Ishikawa (cell line): ENCODE measurements at regions not wholly inside any gene's neighbourhood (a gene's known extent, or its start where the extent isn't known, plus 50 kb on each side); places are given as distances from the start of the nearest gene placed in this dataset.

Experiments used
- CEBPB ChIP-seq: IDR thresholded peaks from 2 replicates; pipeline ENCODE4 v1.6.1; 2012
- CREB1 ChIP-seq: IDR thresholded peaks from 2 replicates; pipeline ENCODE4 v1.6.1; 2012; ENCODE audit warnings: low read depth
- EGR1 ChIP-seq: IDR thresholded peaks from 2 replicates; pipeline ENCODE4 v1.6.1; 2012
- EP300 ChIP-seq: IDR thresholded peaks from 2 replicates; pipeline ENCODE4 v1.6.1; 2012; ENCODE audit warnings: borderline replicate concordance
- FOXM1 ChIP-seq: IDR thresholded peaks from 2 replicates; pipeline ENCODE4 v1.6.1; 2012; ENCODE audit warnings: low read depth, borderline replicate concordance
- MAX ChIP-seq: IDR thresholded peaks from 2 replicates; pipeline ENCODE4 v1.6.1; 2012
- NFIC ChIP-seq: IDR thresholded peaks from 2 replicates; pipeline ENCODE4 v1.6.1; 2012
- RAD21 ChIP-seq: IDR thresholded peaks from 2 replicates; pipeline ENCODE4 v1.6.1; 2012; ENCODE audit warnings: low read depth
- TAF1 ChIP-seq: IDR thresholded peaks from 2 replicates; pipeline ENCODE4 v1.6.1; 2012; ENCODE audit warnings: low read depth, mild to moderate bottlenecking
- TCF12 ChIP-seq: IDR thresholded peaks from 2 replicates; pipeline ENCODE4 v1.6.1; 2012; ENCODE audit warnings: low read depth
- TEAD4 ChIP-seq: IDR thresholded peaks from 2 replicates; pipeline ENCODE4 v1.6.1; 2012
- YY1 ChIP-seq: IDR thresholded peaks from 2 replicates; pipeline ENCODE4 v1.6.1; 2012; ENCODE audit warnings: low read depth
- ZBTB7A ChIP-seq: IDR thresholded peaks from 2 replicates; pipeline ENCODE4 v1.6.1; 2012; ENCODE audit warnings: low read depth
- TF ChIP-seq, protein P1 (sequence below): IDR thresholded peaks from 2 replicates; pipeline ENCODE4 v1.6.1; 2012; ENCODE audit warnings: low read depth, mild to moderate bottlenecking
- TF ChIP-seq, protein P2 (sequence below): IDR thresholded peaks from 2 replicates; pipeline ENCODE4 v1.6.1; 2012

DNA sequence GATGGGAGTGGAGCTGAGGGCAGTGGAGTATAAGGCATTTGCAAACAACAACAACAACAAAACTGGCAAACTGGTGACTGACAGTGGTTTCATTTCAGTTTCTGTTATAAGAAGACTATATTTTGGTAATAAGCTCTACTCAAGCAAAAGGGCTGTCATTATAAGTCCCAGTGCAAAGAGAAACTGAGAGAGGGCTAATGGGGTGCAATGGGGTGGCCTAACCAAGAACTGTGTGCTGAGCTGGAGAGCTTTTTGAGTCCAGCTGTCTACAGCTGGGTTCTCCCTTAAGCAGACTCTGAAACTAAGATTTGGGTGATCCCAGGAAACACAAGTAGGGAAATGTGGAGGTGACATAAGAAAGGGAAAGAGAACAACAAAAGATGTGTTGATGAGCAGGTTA lies 439.3 kb downstream of the ADRA2A start:
- TF ChIP-seq RAD21 (no peak), TEAD4 (no peak)

GRCh38 chr10:111522141-111522540 lies 445.3 kb downstream of the ADRA2A start:
- TF ChIP-seq, protein P1, sequence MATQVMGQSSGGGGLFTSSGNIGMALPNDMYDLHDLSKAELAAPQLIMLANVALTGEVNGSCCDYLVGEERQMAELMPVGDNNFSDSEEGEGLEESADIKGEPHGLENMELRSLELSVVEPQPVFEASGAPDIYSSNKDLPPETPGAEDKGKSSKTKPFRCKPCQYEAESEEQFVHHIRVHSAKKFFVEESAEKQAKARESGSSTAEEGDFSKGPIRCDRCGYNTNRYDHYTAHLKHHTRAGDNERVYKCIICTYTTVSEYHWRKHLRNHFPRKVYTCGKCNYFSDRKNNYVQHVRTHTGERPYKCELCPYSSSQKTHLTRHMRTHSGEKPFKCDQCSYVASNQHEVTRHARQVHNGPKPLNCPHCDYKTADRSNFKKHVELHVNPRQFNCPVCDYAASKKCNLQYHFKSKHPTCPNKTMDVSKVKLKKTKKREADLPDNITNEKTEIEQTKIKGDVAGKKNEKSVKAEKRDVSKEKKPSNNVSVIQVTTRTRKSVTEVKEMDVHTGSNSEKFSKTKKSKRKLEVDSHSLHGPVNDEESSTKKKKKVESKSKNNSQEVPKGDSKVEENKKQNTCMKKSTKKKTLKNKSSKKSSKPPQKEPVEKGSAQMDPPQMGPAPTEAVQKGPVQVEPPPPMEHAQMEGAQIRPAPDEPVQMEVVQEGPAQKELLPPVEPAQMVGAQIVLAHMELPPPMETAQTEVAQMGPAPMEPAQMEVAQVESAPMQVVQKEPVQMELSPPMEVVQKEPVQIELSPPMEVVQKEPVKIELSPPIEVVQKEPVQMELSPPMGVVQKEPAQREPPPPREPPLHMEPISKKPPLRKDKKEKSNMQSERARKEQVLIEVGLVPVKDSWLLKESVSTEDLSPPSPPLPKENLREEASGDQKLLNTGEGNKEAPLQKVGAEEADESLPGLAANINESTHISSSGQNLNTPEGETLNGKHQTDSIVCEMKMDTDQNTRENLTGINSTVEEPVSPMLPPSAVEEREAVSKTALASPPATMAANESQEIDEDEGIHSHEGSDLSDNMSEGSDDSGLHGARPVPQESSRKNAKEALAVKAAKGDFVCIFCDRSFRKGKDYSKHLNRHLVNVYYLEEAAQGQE: no peak
- no peak for TF ChIP-seq TEAD4
- no peak for TF ChIP-seq YY1
- no peak for TF ChIP-seq MAX
- TF ChIP-seq ZBTB7A: no peak
- TF ChIP-seq RAD21: no peak
- no peak for TF ChIP-seq EP300
- TF ChIP-seq CREB1: no peak

- TF ChIP-seq, protein P1: no peak
- TF ChIP-seq NFIC: no peak
- no peak for TF ChIP-seq CREB1
- TF ChIP-seq YY1: no peak
- TF ChIP-seq FOXM1: no peak
- no peak for TF ChIP-seq TAF1
- no peak for TF ChIP-seq MAX
These were observed 445.7 kb downstream of the ADRA2A start for GRCh38 chr10:111522551-111522950.

DNA sequence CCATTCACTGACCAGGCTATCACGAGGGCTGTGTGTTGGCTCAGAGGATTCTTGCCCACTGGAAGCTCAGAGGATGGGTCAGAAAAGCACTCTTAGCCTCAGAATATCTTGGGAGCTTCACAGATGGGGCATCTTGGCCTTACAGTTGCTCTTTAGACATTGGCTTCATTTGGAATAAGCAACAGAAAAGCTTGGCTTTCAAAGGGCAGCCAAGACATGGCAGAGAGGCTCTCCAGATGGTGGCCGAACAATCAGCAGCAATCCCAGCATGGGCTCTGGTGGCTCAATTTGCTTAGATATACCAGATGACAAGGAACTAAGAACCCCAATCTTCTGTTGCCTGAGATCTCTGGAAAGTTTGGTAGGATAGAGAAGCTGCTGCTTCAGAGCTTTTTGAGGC lies 446.2 kb downstream of the ADRA2A start:
- TF ChIP-seq FOXM1: no peak
- no peak for TF ChIP-seq TEAD4

GRCh38 chr10:111524134-111524533 lies 447.3 kb downstream of the ADRA2A start:
- TF ChIP-seq NFIC: no peak
- TF ChIP-seq TAF1: no peak
- no peak for TF ChIP-seq EP300
- TF ChIP-seq FOXM1: no peak
- no peak for TF ChIP-seq CREB1

- no peak for TF ChIP-seq MAX
- TF ChIP-seq TEAD4: no peak
- no peak for TF ChIP-seq FOXM1
- no peak for TF ChIP-seq TCF12
These were observed 448.9 kb downstream of the ADRA2A start for GRCh38 chr10:111525696-111526095.

- TF ChIP-seq NFIC (no peak), EP300 (no peak), MAX (no peak), CEBPB (no peak), EGR1 (no peak), CREB1 (no peak), TEAD4 (no peak), RAD21 (no peak), ZBTB7A (no peak), TCF12 (no peak), TAF1 (no peak)
- TF ChIP-seq, protein P2, sequence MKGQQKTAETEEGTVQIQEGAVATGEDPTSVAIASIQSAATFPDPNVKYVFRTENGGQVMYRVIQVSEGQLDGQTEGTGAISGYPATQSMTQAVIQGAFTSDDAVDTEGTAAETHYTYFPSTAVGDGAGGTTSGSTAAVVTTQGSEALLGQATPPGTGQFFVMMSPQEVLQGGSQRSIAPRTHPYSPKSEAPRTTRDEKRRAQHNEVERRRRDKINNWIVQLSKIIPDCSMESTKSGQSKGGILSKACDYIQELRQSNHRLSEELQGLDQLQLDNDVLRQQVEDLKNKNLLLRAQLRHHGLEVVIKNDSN: no peak
These were observed 454.9 kb downstream of the ADRA2A start for GRCh38 chr10:111531690-111532089.

DNA sequence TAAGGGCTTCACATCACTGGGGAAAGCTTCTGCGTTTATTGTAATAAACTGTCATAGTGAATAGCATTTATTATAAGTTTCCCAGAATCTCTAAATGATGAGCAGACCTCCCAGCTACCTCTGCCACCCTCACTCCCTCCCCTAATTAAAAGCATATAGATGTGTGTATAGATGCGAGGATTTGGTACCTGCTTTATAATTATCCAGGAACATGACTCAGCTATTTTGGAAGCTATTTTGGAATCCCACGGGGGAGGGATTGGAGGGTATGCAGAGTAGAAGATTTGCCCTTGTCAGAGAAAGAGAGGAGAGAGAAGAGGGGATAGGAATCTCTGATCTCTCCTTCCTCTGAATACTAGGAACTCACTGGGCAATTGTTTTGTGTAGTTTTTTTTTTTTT lies 455.3 kb downstream of the ADRA2A start:
- no peak for TF ChIP-seq EGR1
- no peak for TF ChIP-seq FOXM1
- no peak for TF ChIP-seq TAF1
- no peak for TF ChIP-seq ZBTB7A
- no peak for TF ChIP-seq NFIC
- no peak for TF ChIP-seq TEAD4
- TF ChIP-seq EP300: no peak
- no peak for TF ChIP-seq MAX
- TF ChIP-seq TCF12: no peak
- TF ChIP-seq, protein P2: no peak
- TF ChIP-seq RAD21: no peak
- no peak for TF ChIP-seq CEBPB
- TF ChIP-seq CREB1: no peak
- TF ChIP-seq YY1: no peak
- TF ChIP-seq, protein P1: no peak
